ENCODE measurements at regions not wholly inside any gene's neighbourhood (a gene's known extent, or its start where the extent isn't known, plus 50 kb on each side); places are given as distances from the start of the nearest gene placed in this dataset.
"Not testable (repeated sequence)": the region's sequence is repeated elsewhere in the genome, so short reads cannot be mapped to it uniquely, and the experiment has no call there.

DNA sequence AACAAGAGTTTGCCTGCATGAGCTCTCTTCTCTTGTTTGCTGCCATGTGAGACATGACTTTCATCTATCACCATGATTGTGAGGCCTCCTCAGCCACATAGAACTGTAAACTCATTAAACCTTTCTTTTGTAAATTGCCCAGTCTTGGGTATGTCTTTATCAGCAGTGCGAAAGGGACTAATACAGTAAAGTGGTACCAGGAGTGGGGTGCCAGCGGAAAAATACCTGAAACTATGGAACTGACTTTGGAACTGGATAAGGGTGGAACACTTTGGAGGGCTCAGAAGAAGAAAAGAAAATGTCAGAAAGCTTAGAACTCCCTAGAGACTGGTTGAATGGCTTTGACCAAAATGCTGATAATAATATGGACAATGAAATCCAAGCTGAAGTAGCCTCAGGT, 260.9 kb downstream of the DSC3 start:
- Histone ChIP-seq H3K27me3 (no peaks in the 10 kb centered on the region), H3K4me3 (no peak overlapping the region), H3K9ac (ENCODE audit: low read depth in 2 of 2, low read length in 2 of 2) (no peak overlapping the region), H3K36me3 (no peaks in the 10 kb centered on the region), H3K4me1 (no peaks in the 10 kb centered on the region), H3K27ac (no peak overlapping the region), H3K9me3 (no peaks in the 10 kb centered on the region)
- TF ChIP-seq, protein P1, sequence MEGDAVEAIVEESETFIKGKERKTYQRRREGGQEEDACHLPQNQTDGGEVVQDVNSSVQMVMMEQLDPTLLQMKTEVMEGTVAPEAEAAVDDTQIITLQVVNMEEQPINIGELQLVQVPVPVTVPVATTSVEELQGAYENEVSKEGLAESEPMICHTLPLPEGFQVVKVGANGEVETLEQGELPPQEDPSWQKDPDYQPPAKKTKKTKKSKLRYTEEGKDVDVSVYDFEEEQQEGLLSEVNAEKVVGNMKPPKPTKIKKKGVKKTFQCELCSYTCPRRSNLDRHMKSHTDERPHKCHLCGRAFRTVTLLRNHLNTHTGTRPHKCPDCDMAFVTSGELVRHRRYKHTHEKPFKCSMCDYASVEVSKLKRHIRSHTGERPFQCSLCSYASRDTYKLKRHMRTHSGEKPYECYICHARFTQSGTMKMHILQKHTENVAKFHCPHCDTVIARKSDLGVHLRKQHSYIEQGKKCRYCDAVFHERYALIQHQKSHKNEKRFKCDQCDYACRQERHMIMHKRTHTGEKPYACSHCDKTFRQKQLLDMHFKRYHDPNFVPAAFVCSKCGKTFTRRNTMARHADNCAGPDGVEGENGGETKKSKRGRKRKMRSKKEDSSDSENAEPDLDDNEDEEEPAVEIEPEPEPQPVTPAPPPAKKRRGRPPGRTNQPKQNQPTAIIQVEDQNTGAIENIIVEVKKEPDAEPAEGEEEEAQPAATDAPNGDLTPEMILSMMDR (IDR thresholded peaks at IDR 0.05) = no peak
- no peak for DNase-seq
- intact Hi-C loops (cut with DNase I) = no loop called here

DNA sequence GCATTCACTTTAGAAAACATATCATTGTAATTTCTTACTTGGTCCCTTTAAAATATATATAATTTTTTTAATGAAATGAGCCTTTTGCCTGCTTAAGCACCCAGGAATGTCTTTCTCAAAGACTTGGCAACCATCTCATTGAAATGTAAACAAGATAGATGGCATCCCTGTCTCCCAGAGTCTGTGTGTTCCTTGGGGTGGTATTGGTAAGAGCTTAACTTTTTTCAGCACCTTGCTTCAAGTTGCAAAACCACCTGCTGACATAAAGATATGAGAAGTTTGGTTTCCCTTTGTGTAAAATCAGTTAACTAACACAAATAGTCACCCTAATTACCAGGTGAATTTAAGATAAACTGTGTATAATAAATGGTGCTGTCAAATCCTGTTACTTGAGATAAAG, 266.9 kb downstream of the DSC3 start:
- no peaks in the 10 kb centered on the region for H3K36me3 ChIP-seq
- H3K9ac ChIP-seq (ENCODE audit: low read depth in 2 of 2, low read length in 2 of 2) = no peak overlapping the region
- no peaks in the 10 kb centered on the region for H3K9me3 ChIP-seq
- no peaks in the 10 kb centered on the region for H3K4me1 ChIP-seq
- H3K27me3 ChIP-seq = no peaks in the 10 kb centered on the region
- intact Hi-C loops (cut with DNase I) = no loop called here
- H3K27ac ChIP-seq = no peak overlapping the region
- H3K4me3 ChIP-seq = no peak overlapping the region
- no peak for DNase-seq
- TF ChIP-seq, protein P1 (IDR thresholded peaks at IDR 0.05) = no peak

DNA sequence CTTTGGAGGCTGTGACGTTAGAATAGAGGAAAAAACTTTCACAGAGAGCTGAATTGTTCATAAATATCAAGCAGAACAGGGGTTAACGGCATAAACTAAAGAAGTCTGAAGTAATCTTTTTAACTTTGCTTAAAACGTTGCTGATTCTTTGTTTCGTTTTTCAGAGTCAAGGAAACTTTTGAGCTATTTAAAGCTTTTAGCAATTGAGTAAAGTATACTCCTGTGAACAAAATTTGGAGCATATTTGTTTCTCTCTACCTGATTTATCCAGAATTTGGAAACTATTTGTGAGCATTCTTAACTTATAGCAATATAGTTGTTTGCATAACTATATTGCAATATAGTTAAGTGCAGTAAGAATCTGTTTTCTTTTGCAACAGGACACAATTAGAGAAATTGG, 270.4 kb downstream of the DSC3 start:
- intact Hi-C loops (cut with DNase I); H3K27me3 ChIP-seq; H3K36me3 ChIP-seq; H3K4me1 ChIP-seq; H3K9ac ChIP-seq (ENCODE audit: low read depth in 2 of 2, low read length in 2 of 2); H3K9me3 ChIP-seq; H3K4me3 ChIP-seq; H3K27ac ChIP-seq; DNase-seq: not testable (repeated sequence)

DNA sequence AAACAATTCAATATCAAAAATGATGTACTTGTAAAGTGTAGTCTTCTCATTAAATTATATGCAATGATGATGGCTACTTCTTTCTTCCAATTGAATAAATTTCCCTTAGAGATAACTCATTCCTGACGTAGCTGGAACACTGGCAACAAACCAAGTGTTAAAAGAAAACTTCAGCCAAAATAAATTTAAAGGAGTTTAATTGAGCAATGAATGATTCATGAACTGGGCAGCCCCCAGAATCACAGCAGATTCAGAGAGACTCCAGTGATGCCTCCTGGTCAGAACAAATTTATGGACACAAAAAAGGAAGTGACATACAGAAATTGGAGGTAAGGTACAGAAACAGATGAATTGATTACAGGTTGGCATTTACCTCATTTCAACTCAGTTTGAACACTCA, 276.5 kb downstream of the DSC3 start:
- TF ChIP-seq, protein P1 (IDR thresholded peaks at IDR 0.05) = no peak
- intact Hi-C loops (cut with DNase I) = no loop called here

DNA sequence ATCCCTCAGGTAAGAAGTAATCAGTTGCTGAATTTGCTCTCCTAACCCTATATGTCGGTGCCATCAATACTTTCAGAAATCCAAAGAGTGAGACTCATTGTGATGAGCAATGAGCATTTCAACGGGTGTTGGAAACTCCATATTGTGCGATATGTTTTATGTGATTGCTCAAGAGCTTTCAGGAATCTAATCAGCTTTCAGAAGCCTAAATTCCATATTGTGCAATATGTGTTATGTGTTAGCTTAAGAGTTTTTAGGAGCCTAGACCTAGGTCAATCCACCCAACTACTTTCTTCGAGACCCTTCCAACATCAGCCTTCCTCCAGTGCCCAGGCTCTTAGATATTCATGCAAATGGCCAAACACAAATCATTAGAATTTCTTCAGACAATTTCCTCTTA, 277.3 kb downstream of the DSC3 start:
- no peak overlapping the region for H3K9ac ChIP-seq (ENCODE audit: low read depth in 2 of 2, low read length in 2 of 2)
- no peaks in the 10 kb centered on the region for H3K9me3 ChIP-seq
- H3K4me3 ChIP-seq = no peak overlapping the region
- no peaks in the 10 kb centered on the region for H3K4me1 ChIP-seq
- TF ChIP-seq, protein P1 (IDR thresholded peaks at IDR 0.05) = no peak
- H3K27me3 ChIP-seq = no peaks in the 10 kb centered on the region
- intact Hi-C loops (cut with DNase I) = no loop called here
- H3K27ac ChIP-seq = no peak overlapping the region
- no peak for DNase-seq
- no peaks in the 10 kb centered on the region for H3K36me3 ChIP-seq

More for the DNA sequence above, 276.5 kb downstream of the DSC3 start:
- Histone ChIP-seq H3K9me3 (no peaks in the 10 kb centered on the region), H3K4me1 (no peaks in the 10 kb centered on the region), H3K9ac (ENCODE audit: low read depth in 2 of 2, low read length in 2 of 2) (no peak overlapping the region), H3K36me3 (no peaks in the 10 kb centered on the region), H3K4me3 (no peak overlapping the region), H3K27ac (no peak overlapping the region), H3K27me3 (no peaks in the 10 kb centered on the region)
- DNase-seq = no peak

DNA sequence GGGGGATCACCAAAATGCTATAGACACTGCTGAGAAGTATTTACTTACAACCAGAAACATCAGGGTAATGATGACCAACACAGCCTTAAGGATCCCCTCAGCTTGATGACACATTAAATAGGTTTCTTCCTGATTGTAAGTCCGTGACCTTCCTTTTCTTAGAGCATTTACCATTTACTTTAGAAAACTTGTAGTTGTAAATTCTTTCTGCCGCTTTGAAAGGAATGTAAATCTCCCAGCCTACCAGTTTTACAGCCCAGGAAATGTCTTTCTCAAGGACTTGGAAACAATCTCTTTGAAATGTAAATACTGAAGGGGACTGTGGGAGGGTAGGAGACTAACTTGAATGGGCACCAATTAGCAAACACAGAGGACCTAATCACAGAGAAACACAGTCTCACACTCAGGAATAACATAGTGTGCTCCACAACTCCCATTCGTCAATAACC, 278.6 kb downstream of the DSC3 start:
- Histone ChIP-seq H3K9me3 (no peaks in the 10 kb centered on the region), H3K4me1 (no peaks in the 10 kb centered on the region), H3K9ac (ENCODE audit: low read depth in 2 of 2, low read length in 2 of 2) (no peak overlapping the region), H3K36me3 (no peaks in the 10 kb centered on the region), H3K27me3 (no peaks in the 10 kb centered on the region), H3K4me3 (no peak overlapping the region), H3K27ac (no peak overlapping the region)
- TF ChIP-seq, protein P1 (IDR thresholded peaks at IDR 0.05) = no peak
- DNase-seq = no peak
- intact Hi-C loops (cut with DNase I) = no loop called here

Data from colonic mucosa (tissue), 4 donors.